ENCODE measurements at regions not wholly inside any gene's neighbourhood (a gene's known extent, or its start where the extent isn't known, plus 50 kb on each side); places are given as distances from the start of the nearest gene placed in this dataset.
"Not testable (repeated sequence)": the region's sequence is repeated elsewhere in the genome, so short reads cannot be mapped to it uniquely, and the experiment has no call there.

DNA sequence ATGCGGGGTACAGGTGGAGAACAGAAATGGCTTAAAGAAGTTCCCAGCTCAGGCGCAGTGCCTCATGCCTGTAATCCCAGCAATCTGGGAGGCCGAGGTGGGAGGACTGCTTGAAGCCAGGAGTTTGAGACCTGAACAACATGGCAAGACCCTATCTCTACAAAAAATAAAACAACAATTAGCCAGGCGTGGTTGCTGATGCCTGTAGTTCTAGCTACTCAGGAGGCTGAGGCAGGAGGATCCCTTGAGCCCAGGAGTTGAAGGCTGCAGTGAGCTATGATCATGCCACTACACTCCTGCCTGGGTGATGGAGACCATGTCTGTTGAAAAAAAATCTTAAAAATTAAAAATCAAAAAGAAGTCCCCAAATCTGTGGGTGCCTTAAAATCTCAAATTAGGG is 228.3 kb upstream of the WSB1 start:
- DNase-seq (ENCODE audit: low read depth in 2 of 2) = no peak

GRCh38 chr17:27066315-27066714 is 227.6 kb upstream of the WSB1 start:
- no peak for DNase-seq (ENCODE audit: low read depth in 2 of 2)

DNA sequence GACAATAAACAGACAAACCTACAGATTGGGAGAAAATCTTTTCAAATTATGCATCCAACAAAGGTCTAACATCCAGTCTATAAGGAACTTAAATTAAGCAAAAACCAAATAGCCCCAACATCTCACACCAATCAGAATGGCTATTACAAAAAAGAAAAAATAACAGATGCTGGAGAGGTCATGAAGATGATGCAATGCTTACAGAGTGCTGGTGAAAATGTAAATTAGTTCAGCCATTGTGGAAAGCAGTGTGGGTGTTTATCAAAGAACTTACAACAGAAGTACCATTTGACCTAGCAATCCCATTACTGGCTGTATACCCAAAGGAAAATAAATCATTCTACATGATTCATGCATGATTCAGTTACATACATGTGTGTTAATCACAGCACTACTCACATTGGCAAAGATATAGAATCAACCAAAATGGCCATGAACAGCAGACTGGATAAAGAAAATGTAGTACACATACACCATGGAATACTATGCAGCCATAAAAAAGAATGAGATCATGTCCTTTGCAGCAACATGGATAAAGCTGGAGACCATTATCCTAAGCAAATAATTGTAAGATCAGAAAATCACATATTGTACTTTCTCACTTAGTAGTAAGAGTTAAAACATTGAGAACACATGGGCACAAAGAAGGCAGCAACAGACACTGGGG is 223.9 kb upstream of the WSB1 start:
- DNase-seq (ENCODE audit: low read depth in 2 of 2) = no peak

DNA sequence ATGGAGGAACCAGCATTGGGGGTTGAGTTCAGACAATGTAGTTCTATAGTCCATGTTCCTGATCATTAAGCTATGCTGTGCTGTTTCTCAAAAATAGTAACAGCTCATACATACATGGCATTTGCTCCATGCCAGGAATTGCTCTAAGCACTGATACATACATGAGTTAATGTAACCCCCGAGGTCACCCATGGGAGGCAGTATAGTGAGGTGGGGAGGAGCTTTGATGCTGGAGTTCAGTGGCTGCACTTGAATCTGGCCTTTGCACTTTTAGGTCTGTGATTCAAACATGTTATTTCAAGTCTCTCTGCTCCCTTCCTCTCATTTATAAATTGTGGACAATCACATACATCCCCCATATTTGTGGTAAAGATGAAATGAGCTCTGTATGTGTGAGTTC is 223.1 kb upstream of the WSB1 start:
- DNase-seq (ENCODE audit: low read depth in 2 of 2) = no peak

- DNase-seq (ENCODE audit: low read depth in 2 of 2) = no peak
Observed at GRCh38 chr17:27072885-27073284, 221.0 kb upstream of the WSB1 start.

DNA sequence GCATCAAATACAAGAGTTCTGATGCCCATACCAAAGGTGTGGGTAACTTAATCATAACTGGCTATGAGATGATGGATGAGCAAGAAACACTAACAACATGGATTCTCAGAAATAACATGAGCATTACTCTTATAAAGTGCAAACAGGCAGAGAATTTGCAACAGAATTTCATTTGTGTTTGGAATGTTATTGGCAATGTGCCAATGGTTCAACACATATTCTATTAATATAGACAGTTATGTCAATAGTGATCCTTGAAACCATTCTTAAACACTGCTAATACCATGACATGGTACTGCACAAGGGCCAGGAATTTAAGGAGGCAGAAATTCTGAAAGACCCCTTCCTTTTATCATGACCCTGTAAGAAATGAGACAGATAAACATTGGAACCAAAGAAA is 217.1 kb upstream of the WSB1 start:
- DNase-seq (ENCODE audit: low read depth in 2 of 2) = no peak

- no peak for DNase-seq (ENCODE audit: low read depth in 2 of 2)
Observed at GRCh38 chr17:27078296-27078695, 215.6 kb upstream of the WSB1 start.

GRCh38 chr17:27079660-27080059 is 214.3 kb upstream of the WSB1 start:
- DNase-seq (ENCODE audit: low read depth in 2 of 2) = no peak

DNA sequence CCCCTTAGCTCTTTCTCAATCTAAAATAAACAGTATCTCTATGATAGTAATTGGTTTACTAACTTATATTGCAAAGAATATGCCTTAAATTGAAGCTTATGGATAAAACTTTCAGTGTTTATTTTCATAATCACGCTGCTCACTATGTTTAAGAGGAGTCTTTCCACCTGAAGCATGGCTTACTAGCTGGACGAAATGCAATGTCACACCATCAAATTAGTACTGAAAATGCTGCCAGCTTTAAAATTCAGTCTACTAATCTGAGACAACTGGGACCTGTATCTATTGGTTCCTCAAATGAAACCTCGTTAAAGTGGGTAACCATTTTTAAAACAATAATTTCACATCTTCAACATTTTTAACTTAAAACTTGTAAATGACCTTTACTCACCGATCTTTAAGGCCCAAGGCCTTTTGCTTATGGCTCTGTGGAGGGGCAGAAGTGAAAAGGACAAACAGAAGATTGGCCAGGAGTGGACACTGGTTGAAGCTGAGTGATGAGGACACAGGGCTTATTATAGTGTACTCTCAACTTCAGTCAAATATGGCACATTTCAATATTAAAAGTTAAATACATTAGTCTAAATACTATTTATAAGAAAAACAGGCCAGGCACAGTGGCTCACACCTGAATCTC is 212.8 kb upstream of the WSB1 start:
- DNase-seq (ENCODE audit: low read depth in 2 of 2) = no peak

DNA sequence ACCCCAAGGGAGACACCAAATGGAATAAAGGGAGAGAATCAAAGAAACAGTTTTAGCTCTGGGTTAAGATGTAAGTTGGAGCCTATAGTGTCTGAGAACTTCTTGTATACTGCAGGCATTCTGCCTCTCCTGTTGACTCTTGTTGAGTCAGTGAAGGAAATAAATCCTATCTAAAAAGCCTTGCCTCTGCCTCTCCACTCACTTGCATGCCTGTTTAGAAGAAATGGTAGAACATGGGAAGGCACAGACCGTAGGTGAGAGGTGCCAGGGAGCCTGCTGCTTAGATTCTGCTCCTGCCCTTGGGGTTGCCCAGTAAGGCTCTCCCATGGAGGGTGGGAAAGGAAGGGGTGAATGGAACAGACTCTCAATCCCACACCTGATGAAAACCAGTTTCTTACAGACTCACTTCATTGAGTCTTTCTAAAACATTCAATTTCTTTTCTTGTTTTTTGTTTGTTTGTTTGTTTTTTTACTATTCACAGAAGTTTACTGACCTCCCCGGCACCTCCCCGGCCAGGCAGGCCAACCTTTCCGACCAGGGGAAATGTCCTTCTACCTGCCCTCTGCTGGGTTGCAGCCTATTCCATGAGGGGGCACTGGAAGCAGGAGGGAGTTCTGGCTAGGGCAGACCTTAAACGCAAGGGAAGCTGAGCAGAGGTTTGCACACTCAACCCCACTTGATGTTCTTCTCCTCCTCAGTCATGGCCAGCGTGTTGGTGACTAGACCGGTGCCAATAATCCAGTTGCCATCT is 211.7 kb upstream of the WSB1 start:
- DNase-seq (ENCODE audit: low read depth in 2 of 2) = no peak

GRCh38 chr17:27082775-27083154 is 211.1 kb upstream of the WSB1 start:
- DNase-seq (ENCODE audit: low read depth in 2 of 2) = no peak

DNA sequence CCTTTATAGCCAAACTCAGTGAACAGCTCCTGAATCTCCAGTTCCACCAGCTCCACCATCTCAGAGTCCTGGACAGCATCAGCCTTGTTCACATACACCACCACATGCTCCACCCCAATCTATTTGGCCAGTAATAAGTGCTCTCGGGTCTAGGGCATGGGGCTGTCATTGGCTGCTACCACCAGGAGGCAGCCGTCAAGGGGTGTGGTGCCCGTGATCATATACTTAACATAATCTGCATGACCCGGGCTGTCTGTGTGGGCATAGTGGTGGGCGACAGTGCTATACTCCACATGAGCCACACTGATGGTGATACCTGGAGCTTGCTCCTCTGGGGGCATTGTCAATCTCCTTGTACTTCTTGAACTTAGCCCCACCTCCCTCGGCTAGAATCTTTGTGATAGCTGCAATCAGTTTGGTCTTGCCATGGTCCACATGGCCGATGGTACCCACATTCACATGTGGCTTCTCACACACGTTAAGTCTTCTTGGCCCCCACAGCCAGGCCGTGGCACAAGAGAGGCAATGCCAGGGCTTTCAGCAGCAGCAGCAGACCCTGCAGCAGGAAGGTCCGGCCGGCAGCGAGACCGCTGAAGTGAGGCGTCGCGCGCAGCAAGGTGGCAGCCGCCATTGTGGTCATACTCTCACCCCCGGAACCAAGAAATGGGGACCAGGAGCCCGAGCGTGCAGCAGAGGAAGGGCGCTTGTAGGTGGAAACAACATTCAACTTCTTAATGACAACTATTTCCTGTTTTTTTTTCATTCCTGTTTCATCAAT is 210.3 kb upstream of the WSB1 start:
- no peak for DNase-seq (ENCODE audit: low read depth in 2 of 2)

GRCh38 chr17:27085517-27085916 is 208.4 kb upstream of the WSB1 start:
- no peak for DNase-seq (ENCODE audit: low read depth in 2 of 2)

DNA sequence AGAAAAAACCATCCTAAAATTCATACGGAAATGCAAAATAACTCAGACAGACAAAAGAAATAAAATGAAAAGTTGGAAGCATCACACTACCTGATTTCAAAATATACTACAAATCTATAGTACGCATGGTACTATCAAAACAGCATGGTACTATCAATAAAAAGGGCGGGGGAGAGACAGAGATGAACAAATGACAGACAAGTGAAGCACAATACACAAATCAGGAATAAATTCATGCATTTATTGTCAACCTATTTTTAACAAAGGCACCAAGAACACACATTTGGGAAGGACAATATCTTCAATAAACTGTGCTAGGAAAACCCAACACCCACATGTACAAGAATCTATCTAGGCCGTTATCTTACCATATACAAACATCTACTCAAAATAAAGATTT is 207.4 kb upstream of the WSB1 start:
- no peak for DNase-seq (ENCODE audit: low read depth in 2 of 2)

DNA sequence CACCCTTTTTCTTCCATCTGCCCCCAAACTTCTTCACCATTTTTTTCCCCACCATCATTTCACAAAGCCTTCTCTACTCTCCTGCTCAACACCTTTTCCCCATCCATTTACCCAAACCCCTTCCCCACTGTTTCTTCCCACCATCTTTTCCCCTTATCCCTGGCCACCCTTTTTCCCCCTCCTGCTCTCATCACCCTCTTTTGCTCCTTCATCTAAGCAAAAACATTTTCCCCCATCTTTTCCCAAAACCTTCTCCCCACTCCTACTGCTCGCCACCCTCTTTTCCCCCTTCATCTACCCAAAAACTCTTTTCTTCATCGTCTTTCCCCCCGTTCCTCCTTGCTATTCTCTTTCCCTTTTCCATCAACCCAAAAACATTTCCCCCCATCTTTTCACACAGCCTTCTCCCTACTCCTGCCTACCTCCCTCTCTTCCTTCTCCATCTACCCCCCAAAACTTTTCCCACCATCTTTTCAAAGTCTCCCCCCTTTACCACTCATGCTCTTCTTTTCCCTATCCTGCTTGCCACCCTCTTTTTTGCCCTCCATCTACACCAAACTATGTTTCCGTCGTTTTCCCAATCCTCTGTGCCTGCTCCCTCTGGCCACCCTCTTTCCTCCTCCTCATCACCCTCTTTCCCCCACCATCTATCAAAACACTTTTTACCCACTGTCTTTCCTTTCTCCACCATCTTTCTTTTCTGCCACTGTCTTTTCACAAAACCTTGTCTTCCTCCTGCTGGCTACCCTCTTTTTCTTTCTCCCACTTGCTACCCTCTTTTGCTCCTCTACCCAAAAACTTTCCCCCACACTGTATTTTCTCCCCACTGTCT is 205.8 kb upstream of the WSB1 start:
- DNase-seq (ENCODE audit: low read depth in 2 of 2) = no peak

DNA sequence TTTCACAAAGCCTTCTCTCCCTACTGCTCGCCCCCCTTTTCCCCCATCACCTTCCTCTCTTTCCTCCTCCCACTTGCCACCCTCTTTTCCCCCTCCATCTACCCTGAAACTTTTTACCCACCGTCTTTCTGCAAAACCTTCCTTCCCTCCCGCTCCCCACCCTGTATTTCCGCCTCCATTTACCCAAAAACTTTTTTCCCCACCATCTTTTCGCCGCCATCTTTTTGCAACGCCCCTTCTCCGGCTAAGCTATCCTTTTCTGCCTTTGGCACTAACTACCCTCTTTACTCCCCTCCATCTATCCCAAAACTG is 205.2 kb upstream of the WSB1 start:
- DNase-seq (ENCODE audit: low read depth in 2 of 2) = no peak

GRCh38 chr17:27089079-27089928 is 204.6 kb upstream of the WSB1 start:
- not testable (repeated sequence) for DNase-seq (ENCODE audit: low read depth in 2 of 2)

GRCh38 chr17:27089929-27090247 is 204.0 kb upstream of the WSB1 start:
- DNase-seq (ENCODE audit: low read depth in 2 of 2) = no peak

DNA sequence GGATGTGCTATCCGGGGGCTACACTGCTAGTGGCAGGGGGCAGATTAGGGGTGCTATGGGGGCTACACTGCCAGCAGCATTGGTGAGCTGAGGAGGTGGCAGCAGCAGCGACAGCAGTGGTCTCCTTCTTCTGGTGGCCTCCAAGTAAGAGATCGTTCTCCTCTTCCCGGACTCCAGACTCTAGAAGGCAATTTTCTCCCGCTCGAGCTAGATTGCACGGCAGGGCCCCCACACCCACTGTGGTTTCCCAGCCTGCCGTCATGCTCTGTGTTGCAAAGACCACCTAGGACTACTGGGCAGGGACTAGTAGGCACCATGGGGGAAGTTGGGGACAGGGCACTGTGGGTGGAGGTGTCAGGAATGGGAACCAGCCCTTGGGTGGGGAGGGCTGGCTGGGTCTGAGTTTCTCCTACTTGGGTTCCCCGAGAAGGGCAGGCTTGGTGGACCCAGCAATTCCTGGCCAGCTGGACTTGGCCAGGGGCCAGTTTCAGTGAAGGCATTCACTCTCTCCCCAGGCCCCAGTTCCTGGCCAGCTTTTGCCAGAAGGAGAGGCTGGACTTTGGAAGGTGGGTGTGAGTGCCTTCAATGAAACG is 203.4 kb upstream of the WSB1 start:
- DNase-seq (ENCODE audit: low read depth in 2 of 2) = not testable (repeated sequence)

- DNase-seq (ENCODE audit: low read depth in 2 of 2) = no peak
Observed at GRCh38 chr17:27091043-27091497, 202.8 kb upstream of the WSB1 start.
